Epithelial cell of proximal tubule (primary cell): ENCODE measurements at regions not wholly inside any gene's neighbourhood (a gene's known extent, or its start where the extent isn't known, plus 50 kb on each side); places are given as distances from the start of the nearest gene placed in this dataset.
"Not testable (repeated sequence)": the region's sequence is repeated elsewhere in the genome, so short reads cannot be mapped to it uniquely, and the experiment has no call there.

Experiments
- DNase-seq: peaks from one replicate; pipeline ENCODE4 v3.0.0-alpha.2; 2011; ENCODE audit warnings: low read depth
- H3K4me3 ChIP-seq: 2 replicates; pipeline ENCODE4 v1.5.1; 2011; ENCODE audit warnings: low read depth, mild to moderate bottlenecking, low read length
- CTCF ChIP-seq: conservative IDR thresholded peaks from 2 replicates; pipeline ENCODE4 v1.5.1; 2012; ENCODE audit warnings: low read depth, mild to moderate bottlenecking, low read length

DNA sequence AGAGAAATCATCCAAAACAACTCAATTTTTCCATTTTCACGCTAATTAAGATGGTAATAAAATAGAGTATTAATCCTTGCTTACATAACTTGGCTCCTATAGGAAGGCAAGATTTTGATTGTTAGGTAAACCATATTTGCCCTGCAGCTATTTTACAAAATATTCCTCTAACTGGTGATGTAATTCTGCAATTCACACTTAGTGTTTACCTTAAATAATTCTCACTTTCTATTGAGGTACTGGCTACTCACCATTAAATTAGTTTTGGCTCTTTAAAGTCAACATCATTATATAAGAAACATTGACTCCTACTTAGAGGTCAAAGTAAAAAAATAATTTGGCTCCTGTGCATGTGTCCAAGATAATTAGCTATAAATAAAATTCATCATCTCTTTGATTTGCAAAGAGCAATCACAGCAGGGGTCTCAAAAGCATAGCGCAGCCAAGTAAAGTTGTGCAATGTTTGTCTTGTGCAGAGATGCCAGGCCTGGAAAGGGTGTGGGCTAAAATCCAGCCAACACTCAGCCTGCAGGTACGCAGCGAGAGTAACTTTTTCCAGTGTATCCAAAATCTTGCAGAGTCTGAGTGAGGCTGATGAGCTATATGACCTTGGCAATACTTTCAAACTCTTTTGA, 501.2 kb downstream of the MMUT start:
- DNase-seq, result no peak
- TF ChIP-seq CTCF, result no peak
- H3K4me3 ChIP-seq, result no peak overlapping the region

- DNase-seq, result no peak
- TF ChIP-seq CTCF, result no peak
- H3K4me3 ChIP-seq, result no peak overlapping the region
Measured at GRCh38 chr6:48959251-48960060, 503.6 kb downstream of the MMUT start.

DNA sequence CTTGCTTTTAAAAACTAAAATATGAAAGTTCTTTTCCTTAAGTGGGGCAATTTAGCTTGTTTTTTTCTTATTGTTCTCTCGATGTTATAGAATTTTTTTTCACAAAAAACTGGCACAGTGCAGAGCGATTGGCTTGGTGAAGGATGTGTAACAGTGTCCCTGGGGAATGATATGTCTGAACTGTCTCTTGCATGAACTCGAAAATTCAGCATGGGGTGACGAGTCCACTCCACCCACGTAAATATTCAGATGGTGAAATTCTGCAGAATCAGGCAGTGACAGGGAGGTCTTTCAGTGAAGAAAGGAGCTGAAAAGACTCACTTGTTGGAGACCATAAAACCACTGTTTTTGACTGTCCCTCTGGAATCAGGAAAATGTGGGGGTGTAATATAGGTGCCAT, 505.3 kb downstream of the MMUT start:
- TF ChIP-seq CTCF, result no peak
- no peak overlapping the region for H3K4me3 ChIP-seq
- no peak for DNase-seq

DNA sequence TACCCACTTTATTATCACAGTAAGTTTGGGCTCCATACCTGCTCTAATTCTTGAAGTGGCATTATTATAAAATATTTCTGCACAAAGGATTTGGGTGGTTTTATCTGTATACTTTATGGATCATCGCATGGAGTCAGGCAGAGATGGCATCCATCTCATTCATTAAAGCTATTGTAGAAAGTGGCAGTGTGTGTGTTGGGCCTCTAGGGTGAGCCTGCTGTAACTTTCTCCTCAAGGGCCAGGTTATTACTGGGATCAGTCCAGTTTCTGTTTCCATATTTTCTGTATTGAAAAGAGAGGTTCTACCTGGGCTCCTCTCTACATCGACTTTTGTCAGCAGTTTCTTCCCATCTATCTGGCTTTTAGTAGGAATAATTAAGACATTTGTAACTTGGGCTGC, 511.1 kb downstream of the MMUT start:
- no peak for DNase-seq
- no peak for TF ChIP-seq CTCF
- no peak overlapping the region for H3K4me3 ChIP-seq

GRCh38 chr6:48944276-48944675, 518.8 kb downstream of the MMUT start:
- DNase-seq, result not testable (repeated sequence)

GRCh38 chr6:48933136-48933535, 529.9 kb downstream of the MMUT start:
- no peak overlapping the region for H3K4me3 ChIP-seq
- TF ChIP-seq CTCF, result no peak
- no peak for DNase-seq

More at GRCh38 chr6:48944276-48944675, 518.8 kb downstream of the MMUT start:
- not testable (repeated sequence) for H3K4me3 ChIP-seq

DNA sequence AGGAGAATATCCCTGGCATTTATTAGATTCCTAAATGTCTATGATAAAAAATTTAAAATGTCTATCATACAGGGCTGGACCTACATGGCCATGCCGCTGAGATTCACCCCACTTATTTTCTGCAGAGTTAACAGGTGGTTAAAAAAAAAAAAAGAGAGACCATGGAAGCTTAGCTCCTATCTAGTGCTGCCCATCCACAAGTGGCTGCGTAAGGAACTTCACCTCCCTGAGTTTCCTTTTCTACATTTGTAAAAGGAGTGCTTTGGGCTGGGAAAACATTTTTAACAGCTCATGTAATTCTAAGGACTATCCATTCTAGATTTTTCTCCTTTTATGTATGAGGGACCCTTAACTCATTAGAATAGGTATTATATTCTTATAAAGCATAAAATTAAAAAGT, 534.1 kb downstream of the MMUT start:
- DNase-seq, result no peak
- H3K4me3 ChIP-seq, result no peak overlapping the region
- peak; percentile 18 for TF ChIP-seq CTCF
